ENCODE measurements at regions not wholly inside any gene's neighbourhood (a gene's known extent, or its start where the extent isn't known, plus 50 kb on each side); places are given as distances from the start of the nearest gene placed in this dataset.

DNA sequence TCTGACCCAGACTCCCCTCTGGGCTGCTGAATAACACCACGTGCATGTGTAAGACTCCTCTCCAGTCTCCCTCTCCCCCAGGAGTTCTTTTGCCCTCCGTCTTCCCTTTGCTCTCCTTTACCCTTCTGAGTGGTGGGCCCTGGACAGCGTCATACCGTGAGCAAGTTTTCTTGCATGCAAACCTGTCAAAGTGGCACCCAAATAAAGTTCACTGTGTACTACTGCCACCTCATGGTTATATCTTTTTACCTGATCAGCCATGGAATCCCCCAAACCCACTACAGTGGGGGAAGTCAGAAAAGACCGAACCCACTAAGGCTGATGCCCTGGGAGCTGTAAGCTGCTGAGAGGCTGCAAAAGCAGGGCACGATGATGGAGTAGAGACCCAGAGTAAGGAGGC lies 131.1 kb upstream of the VRK1 start (continued):
- TF ChIP-seq, protein P1, sequence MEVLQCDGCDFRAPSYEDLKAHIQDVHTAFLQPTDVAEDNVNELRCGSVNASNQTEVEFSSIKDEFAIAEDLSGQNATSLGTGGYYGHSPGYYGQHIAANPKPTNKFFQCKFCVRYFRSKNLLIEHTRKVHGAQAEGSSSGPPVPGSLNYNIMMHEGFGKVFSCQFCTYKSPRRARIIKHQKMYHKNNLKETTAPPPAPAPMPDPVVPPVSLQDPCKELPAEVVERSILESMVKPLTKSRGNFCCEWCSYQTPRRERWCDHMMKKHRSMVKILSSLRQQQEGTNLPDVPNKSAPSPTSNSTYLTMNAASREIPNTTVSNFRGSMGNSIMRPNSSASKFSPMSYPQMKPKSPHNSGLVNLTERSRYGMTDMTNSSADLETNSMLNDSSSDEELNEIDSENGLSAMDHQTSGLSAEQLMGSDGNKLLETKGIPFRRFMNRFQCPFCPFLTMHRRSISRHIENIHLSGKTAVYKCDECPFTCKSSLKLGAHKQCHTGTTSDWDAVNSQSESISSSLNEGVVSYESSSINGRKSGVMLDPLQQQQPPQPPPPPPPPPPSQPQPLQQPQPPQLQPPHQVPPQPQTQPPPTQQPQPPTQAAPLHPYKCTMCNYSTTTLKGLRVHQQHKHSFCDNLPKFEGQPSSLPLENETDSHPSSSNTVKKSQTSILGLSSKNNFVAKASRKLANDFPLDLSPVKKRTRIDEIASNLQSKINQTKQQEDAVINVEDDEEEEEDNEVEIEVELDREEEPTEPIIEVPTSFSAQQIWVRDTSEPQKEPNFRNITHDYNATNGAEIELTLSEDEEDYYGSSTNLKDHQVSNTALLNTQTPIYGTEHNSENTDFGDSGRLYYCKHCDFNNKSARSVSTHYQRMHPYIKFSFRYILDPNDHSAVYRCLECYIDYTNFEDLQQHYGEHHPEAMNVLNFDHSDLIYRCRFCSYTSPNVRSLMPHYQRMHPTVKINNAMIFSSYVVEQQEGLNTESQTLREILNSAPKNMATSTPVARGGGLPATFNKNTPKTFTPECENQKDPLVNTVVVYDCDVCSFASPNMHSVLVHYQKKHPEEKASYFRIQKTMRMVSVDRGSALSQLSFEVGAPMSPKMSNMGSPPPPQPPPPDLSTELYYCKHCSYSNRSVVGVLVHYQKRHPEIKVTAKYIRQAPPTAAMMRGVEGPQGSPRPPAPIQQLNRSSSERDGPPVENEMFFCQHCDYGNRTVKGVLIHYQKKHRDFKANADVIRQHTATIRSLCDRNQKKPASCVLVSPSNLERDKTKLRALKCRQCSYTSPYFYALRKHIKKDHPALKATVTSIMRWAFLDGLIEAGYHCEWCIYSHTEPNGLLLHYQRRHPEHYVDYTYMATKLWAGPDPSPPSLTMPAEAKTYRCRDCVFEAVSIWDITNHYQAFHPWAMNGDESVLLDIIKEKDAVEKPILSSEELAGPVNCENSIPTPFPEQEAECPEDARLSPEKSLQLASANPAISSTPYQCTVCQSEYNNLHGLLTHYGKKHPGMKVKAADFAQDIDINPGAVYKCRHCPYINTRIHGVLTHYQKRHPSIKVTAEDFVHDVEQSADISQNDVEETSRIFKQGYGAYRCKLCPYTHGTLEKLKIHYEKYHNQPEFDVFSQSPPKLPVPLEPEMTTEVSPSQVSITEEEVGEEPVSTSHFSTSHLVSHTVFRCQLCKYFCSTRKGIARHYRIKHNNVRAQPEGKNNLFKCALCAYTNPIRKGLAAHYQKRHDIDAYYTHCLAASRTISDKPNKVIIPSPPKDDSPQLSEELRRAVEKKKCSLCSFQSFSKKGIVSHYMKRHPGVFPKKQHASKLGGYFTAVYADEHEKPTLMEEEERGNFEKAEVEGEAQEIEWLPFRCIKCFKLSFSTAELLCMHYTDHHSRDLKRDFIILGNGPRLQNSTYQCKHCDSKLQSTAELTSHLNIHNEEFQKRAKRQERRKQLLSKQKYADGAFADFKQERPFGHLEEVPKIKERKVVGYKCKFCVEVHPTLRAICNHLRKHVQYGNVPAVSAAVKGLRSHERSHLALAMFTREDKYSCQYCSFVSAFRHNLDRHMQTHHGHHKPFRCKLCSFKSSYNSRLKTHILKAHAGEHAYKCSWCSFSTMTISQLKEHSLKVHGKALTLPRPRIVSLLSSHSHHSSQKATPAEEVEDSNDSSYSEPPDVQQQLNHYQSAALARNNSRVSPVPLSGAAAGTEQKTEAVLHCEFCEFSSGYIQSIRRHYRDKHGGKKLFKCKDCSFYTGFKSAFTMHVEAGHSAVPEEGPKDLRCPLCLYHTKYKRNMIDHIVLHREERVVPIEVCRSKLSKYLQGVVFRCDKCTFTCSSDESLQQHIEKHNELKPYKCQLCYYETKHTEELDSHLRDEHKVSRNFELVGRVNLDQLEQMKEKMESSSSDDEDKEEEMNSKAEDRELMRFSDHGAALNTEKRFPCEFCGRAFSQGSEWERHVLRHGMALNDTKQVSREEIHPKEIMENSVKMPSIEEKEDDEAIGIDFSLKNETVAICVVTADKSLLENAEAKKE (CRISPR knock-in tag; IDR thresholded peaks at IDR 0.05) = no peak
- no peak for TF ChIP-seq POLR2AphosphoS5 (IDR thresholded peaks at IDR 0.05; ENCODE audit: low read depth)

DNA sequence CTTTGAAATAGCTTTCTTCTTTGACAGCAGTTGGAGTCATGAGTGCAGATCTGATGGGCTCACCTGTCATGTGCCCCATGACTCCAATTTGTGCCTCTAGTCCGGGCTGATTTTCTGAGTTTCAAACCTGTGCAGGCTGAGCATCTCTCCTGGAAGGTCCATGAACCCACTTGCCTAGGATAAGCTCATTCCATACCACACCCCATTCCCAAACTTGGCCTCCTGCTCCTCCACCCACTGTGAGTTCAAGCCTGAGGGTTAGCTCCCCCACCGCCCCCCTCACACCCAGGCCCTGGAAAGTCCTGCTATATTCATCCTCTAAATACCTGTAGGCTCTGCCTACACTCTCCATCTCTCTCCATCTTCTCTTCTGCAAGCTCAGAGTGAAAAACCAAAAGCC lies 126.8 kb upstream of the VRK1 start:
- no peak overlapping the region for H3K27ac ChIP-seq (ENCODE audit: low read depth)
- H3K4me2 ChIP-seq = no peak overlapping the region
- H3K36me3 ChIP-seq (ENCODE audit: insufficient read depth) = no peaks in the 10 kb centered on the region
- H3K9me2 ChIP-seq (ENCODE audit: insufficient read depth) = no peaks in the 10 kb centered on the region
- H4K20me1 ChIP-seq (replicated peaks; ENCODE audit: insufficient read depth) = no peaks in the 10 kb centered on the region
- H2AFZ ChIP-seq = no peak overlapping the region
- Mint-ChIP-seq H3K36me3 (ENCODE audit: low read depth) (peaks cover 3% of the 10 kb centered on the region), H3K27me3 (ENCODE audit: insufficient read depth, low read depth, poor library complexity) (peaks cover 5% of the 10 kb centered on the region), H3K9me3 (peaks cover 6% of the 10 kb centered on the region; the same call in 2 of the 3 replicates), H3K27ac (no peak overlapping the region), H3K4me3 (no peak overlapping the region), H3K4me1 (peaks cover 10% of the 10 kb centered on the region)
- DNase-seq (ENCODE audit: low spot score) (no peak), ATAC-seq (no peak)
- no peak overlapping the region for H3K4me3 ChIP-seq
- H3F3A ChIP-seq (replicated peaks; ENCODE audit: low read depth) = no peaks in the 10 kb centered on the region
- H3K27me3 ChIP-seq (ENCODE audit: insufficient read depth) = no peaks in the 10 kb centered on the region
- H3K79me2 ChIP-seq (replicated peaks; ENCODE audit: insufficient read depth) = no peaks in the 10 kb centered on the region
- no peaks in the 10 kb centered on the region for H3K4me1 ChIP-seq (ENCODE audit: insufficient read depth)
- no peak for TF ChIP-seq CREB1 (CRISPR knock-in tag; IDR thresholded peaks at IDR 0.05; ENCODE audit: low read depth)
- no peak for TF ChIP-seq NANOG (IDR thresholded peaks at IDR 0.05; ENCODE audit: borderline replicate concordance)
- TF ChIP-seq, protein P2, sequence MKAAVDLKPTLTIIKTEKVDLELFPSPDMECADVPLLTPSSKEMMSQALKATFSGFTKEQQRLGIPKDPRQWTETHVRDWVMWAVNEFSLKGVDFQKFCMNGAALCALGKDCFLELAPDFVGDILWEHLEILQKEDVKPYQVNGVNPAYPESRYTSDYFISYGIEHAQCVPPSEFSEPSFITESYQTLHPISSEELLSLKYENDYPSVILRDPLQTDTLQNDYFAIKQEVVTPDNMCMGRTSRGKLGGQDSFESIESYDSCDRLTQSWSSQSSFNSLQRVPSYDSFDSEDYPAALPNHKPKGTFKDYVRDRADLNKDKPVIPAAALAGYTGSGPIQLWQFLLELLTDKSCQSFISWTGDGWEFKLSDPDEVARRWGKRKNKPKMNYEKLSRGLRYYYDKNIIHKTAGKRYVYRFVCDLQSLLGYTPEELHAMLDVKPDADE (IDR thresholded peaks at IDR 0.05) = no peak
- no peak for TF ChIP-seq POLR2AphosphoS5 (IDR thresholded peaks at IDR 0.05; ENCODE audit: low read depth)
- no peak for TF ChIP-seq EZH2 (IDR thresholded peaks at IDR 0.05; ENCODE audit: low read depth, unreplicated experiment)
- no peak for TF ChIP-seq JUNB (IDR thresholded peaks at IDR 0.05; ENCODE audit: unreplicated experiment)
- TF ChIP-seq ZNF331 (CRISPR knock-in tag; IDR thresholded peaks at IDR 0.05; ENCODE audit: low read depth) = no peak
- TF ChIP-seq, protein P1 (CRISPR knock-in tag; IDR thresholded peaks at IDR 0.05) = no peak
- no peak for TF ChIP-seq STAT1 (IDR thresholded peaks at IDR 0.05; ENCODE audit: unreplicated experiment)

Measured in GM23338 (cell line).